A549 (cell line): ENCODE measurements at regions not wholly inside any gene's neighbourhood (a gene's known extent, or its start where the extent isn't known, plus 50 kb on each side); places are given as distances from the start of the nearest gene placed in this dataset.

Source experiments
- ATOH8 ChIP-seq: fragments of 250-450 bp; sonication (Bioruptor Pico); IDR thresholded peaks from 2 replicates; pipeline ENCODE4 v1.5.0; 2020; ENCODE audit warnings: low read depth, mild to moderate bottlenecking, moderate library complexity
- BHLHE40 ChIP-seq: IDR thresholded peaks from 2 replicates; pipeline ENCODE4 v1.6.1; 2012; ENCODE audit warnings: low read depth, low read length, inconsistent platforms
- CBX8 ChIP-seq: fragments of 200-600 bp; sonication (generic); IDR thresholded peaks from 2 replicates; pipeline ENCODE4 v1.6.1; 2016
- CEBPB ChIP-seq, 2 experiments: fragments of >200 bp in 1 of 2; sonication (Bioruptor Twin) in 1 of 2; formaldehyde crosslinking in 1 of 2; IDR thresholded peaks; 2 replicates each; pipeline ENCODE4 v1.6.1; 2012 to 2016
- CTCF ChIP-seq: fragments of >200 bp; sonication (Bioruptor Twin); formaldehyde crosslinking; IDR thresholded peaks from 3 replicates; pipeline ENCODE4 v1.5.1; 2016
- E2F6 ChIP-seq: IDR thresholded peaks from 2 replicates; pipeline ENCODE4 v1.6.1; 2012; ENCODE audit warnings: low read depth, borderline replicate concordance
- HDAC2 ChIP-seq: fragments of 200-600 bp; sonication (generic); IDR thresholded peaks from 2 replicates; pipeline ENCODE4 v1.6.1; 2016
- JUN ChIP-seq, 2 experiments: fragments of >200 bp; sonication (Bioruptor Twin); formaldehyde crosslinking; IDR thresholded peaks; 2 replicates in 1 of 2; 3 replicates in 1 of 2; pipeline ENCODE4 v1.6.1; 2016 to 2017
- POLR2A ChIP-seq: IDR thresholded peaks from 2 replicates; pipeline ENCODE4 v1.6.1; 2012; ENCODE audit warnings: mild to moderate bottlenecking, low read length
- RARB ChIP-seq: fragments of 250-450 bp; sonication (Bioruptor Pico); IDR thresholded peaks from 2 replicates; pipeline ENCODE4 v1.8.0; 2021; ENCODE audit warnings: mild to moderate bottlenecking, moderate library complexity
- RFX5 ChIP-seq: fragments of 450-650 bp; IDR thresholded peaks from 2 replicates; pipeline ENCODE4 v1.7.1; 2014; ENCODE audit warnings: antibody characterized with exemption, mild to moderate bottlenecking, moderate library complexity
- ZFP36 ChIP-seq: fragments of 450-650 bp; IDR thresholded peaks from 2 replicates; pipeline ENCODE4 v1.6.1; 2014; ENCODE audit warnings: borderline replicate concordance; ENCODE audit not compliant: partially characterized antibody
- TF ChIP-seq, protein P1 (sequence below): fragments of 250-450 bp; sonication (Bioruptor Pico); IDR thresholded peaks from 2 replicates; pipeline ENCODE4 v1.5.0; 2021; ENCODE audit warnings: mild to moderate bottlenecking, moderate library complexity, borderline replicate concordance
- TF ChIP-seq, protein P2 (sequence below): fragments of 200-600 bp; sonication (generic); IDR thresholded peaks from 2 replicates; pipeline ENCODE4 v1.6.1; 2016; ENCODE audit warnings: antibody characterized with exemption, mild to moderate bottlenecking, moderate library complexity

DNA sequence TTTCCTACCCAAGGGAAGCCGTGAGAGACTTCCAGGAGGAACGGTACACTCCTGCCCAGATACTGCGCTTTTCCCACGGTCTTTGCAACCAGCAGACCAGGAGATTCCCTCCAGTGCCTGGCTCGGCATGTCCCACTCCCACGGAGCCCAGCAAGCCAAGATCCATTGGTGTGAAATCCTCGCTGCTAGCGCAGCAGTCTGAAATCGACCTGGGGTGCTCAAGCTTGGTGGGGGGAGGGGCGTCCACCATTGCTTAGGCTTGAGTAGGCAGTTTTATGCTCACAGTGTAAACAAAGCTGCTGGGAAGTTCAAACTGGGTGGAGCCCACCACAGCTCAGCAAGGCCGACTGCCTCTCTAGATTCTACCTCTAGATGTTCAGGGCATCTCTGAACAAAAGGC lies 284.8 kb upstream of the FGF13 start:
- TF ChIP-seq CTCF (no peak), POLR2A (no peak), JUN (IDR thresholded peaks at IDR 0.05) (no peak), RFX5 (no peak), CEBPB (IDR thresholded peaks at IDR 0.05) (no peak), HDAC2 (no peak), E2F6 (no peak), ATOH8 (no peak), ZFP36 (no peak), BHLHE40 (no peak), RARB (CRISPR knock-in tag) (no peak), CBX8 (no peak)
- TF ChIP-seq, protein P1, sequence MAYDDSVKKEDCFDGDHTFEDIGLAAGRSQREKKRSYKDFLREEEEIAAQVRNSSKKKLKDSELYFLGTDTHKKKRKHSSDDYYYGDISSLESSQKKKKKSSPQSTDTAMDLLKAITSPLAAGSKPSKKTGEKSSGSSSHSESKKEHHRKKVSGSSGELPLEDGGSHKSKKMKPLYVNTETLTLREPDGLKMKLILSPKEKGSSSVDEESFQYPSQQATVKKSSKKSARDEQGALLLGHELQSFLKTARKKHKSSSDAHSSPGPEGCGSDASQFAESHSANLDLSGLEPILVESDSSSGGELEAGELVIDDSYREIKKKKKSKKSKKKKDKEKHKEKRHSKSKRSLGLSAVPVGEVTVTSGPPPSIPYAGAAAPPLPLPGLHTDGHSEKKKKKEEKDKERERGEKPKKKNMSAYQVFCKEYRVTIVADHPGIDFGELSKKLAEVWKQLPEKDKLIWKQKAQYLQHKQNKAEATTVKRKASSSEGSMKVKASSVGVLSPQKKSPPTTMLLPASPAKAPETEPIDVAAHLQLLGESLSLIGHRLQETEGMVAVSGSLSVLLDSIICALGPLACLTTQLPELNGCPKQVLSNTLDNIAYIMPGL (CRISPR knock-in tag) = no peak
- TF ChIP-seq, protein P2, sequence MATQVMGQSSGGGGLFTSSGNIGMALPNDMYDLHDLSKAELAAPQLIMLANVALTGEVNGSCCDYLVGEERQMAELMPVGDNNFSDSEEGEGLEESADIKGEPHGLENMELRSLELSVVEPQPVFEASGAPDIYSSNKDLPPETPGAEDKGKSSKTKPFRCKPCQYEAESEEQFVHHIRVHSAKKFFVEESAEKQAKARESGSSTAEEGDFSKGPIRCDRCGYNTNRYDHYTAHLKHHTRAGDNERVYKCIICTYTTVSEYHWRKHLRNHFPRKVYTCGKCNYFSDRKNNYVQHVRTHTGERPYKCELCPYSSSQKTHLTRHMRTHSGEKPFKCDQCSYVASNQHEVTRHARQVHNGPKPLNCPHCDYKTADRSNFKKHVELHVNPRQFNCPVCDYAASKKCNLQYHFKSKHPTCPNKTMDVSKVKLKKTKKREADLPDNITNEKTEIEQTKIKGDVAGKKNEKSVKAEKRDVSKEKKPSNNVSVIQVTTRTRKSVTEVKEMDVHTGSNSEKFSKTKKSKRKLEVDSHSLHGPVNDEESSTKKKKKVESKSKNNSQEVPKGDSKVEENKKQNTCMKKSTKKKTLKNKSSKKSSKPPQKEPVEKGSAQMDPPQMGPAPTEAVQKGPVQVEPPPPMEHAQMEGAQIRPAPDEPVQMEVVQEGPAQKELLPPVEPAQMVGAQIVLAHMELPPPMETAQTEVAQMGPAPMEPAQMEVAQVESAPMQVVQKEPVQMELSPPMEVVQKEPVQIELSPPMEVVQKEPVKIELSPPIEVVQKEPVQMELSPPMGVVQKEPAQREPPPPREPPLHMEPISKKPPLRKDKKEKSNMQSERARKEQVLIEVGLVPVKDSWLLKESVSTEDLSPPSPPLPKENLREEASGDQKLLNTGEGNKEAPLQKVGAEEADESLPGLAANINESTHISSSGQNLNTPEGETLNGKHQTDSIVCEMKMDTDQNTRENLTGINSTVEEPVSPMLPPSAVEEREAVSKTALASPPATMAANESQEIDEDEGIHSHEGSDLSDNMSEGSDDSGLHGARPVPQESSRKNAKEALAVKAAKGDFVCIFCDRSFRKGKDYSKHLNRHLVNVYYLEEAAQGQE = no peak
